H1 (cell line): ENCODE measurements at regions not wholly inside any gene's neighbourhood (a gene's known extent, or its start where the extent isn't known, plus 50 kb on each side); places are given as distances from the start of the nearest gene placed in this dataset.

Experiments used
- CTCF ChIA-PET: fragments of 300-600 bp; sonication (Branson Sonifier 250); formaldehyde crosslinking; loops from one replicate; lab custom pipeline; 2021; ENCODE audit not compliant: partially characterized antibody; lab: Charles Lee
- POLR2A ChIA-PET: fragments of 300-600 bp; sonication (Branson Sonifier 250); formaldehyde crosslinking; loops from one replicate; lab custom pipeline; 2021; ENCODE audit warnings: inconsistent platforms; ENCODE audit not compliant: partially characterized antibody; lab: Charles Lee
- DNase-seq, 2 experiments: peaks; one replicate each; pipeline versions ENCODE4 v3.0.0 to v3.0.0-alpha.2; 2010 to 2022; ENCODE audit warnings: low spot score in 2 of 2, low read depth in 1 of 2, mixed read lengths in 1 of 2
- FAIRE-seq: peaks from 2 replicates; lab custom pipeline; 2011; peaks lifted over from hg19 to GRCh38; lab: Jason Lieb, UNC
- H2AFZ ChIP-seq: 2 replicates; pipeline ENCODE4 v1.8.1; 2012; ENCODE audit warnings: low read length, inconsistent platforms
- H2AK5ac ChIP-seq: 2 replicates; pipeline ENCODE4 v1.6.1; 2013; ENCODE audit warnings: low read depth, low read length
- H2BK120ac ChIP-seq: replicated peaks from 2 replicates; pipeline ENCODE3; 2013; ENCODE audit warnings: low read depth, low read length, inconsistent platforms
- H2BK12ac ChIP-seq: 2 replicates; pipeline ENCODE4 v1.6.1; 2013; ENCODE audit warnings: low read depth, low read length
- H2BK15ac ChIP-seq: 2 replicates; pipeline ENCODE4 v1.6.1; 2013; ENCODE audit warnings: low read length
- H2BK20ac ChIP-seq: 2 replicates; pipeline ENCODE4 v1.6.1; 2013; ENCODE audit warnings: low read length
- H2BK5ac ChIP-seq: 2 replicates; pipeline ENCODE4 v1.6.1; 2013; ENCODE audit warnings: low read depth, low read length
- H3K14ac ChIP-seq: 2 replicates; pipeline ENCODE4 v1.6.1; 2013; ENCODE audit warnings: inconsistent platforms; ENCODE audit not compliant: insufficient read length
- H3K18ac ChIP-seq: 2 replicates; pipeline ENCODE4 v1.6.1; 2013; ENCODE audit warnings: low read length; ENCODE audit errors: extremely low read depth
- H3K23ac ChIP-seq: 2 replicates; pipeline ENCODE4 v1.6.1; 2013; ENCODE audit warnings: inconsistent platforms; ENCODE audit not compliant: insufficient read length
- H3K23me2 ChIP-seq: 2 replicates; pipeline ENCODE4 v1.6.1; 2013; ENCODE audit warnings: low read depth, low read length
- H3K27ac ChIP-seq: 2 replicates; pipeline ENCODE4 v1.6.1; 2011; ENCODE audit warnings: low read depth, low read length, inconsistent platforms
- H3K27me3 ChIP-seq, 4 experiments: replicated peaks in 1 of 4; 1 replicate in 1 of 4; 2 replicates in 3 of 4; pipeline versions ENCODE4 v1.6.1 to v1.8.1; 2011 to 2013; ENCODE audit warnings: low read length in 3 of 4, mild to moderate bottlenecking in 3 of 4, inconsistent platforms in 2 of 4, mixed read lengths in 2 of 4, moderate library complexity in 1 of 4; ENCODE audit not compliant: control insufficient read depth in 3 of 4, insufficient read depth in 3 of 4; ENCODE audit errors: extremely low read depth in 1 of 4
- H3K36me3 ChIP-seq, 4 experiments: 2 replicates each; pipeline versions ENCODE4 v1.6.1 to v1.8.1; 2011 to 2013; ENCODE audit warnings: mild to moderate bottlenecking in 4 of 4, low read length in 3 of 4, moderate library complexity in 2 of 4, control low read depth in 1 of 4, inconsistent platforms in 1 of 4; ENCODE audit not compliant: insufficient read depth in 4 of 4, control insufficient read depth in 2 of 4
- H3K4ac ChIP-seq: replicated peaks from 2 replicates; pipeline ENCODE3; 2013; ENCODE audit warnings: low read length, low read depth, mixed read lengths, inconsistent platforms; ENCODE audit not compliant: insufficient read length
- H3K4me1 ChIP-seq, 4 experiments: replicated peaks in 1 of 4; 1 replicate in 1 of 4; 2 replicates in 3 of 4; pipeline versions ENCODE4 v1.6.1 to v1.8.1; 2011 to 2013; ENCODE audit warnings: low read length in 3 of 4, inconsistent platforms in 2 of 4, mixed read lengths in 1 of 4; ENCODE audit not compliant: insufficient read depth in 4 of 4, control insufficient read depth in 3 of 4
- H3K4me2 ChIP-seq, 2 experiments: 2 replicates each; pipeline versions ENCODE4 v1.6.1 to v1.8.1; 2011 to 2013; ENCODE audit warnings: low read depth in 2 of 2, low read length in 2 of 2, control low read depth in 1 of 2, inconsistent platforms in 1 of 2, mild to moderate bottlenecking in 1 of 2; ENCODE audit not compliant: insufficient read depth in 1 of 2
- H3K4me3 ChIP-seq, 4 experiments: fragments of 200-600, 300-600 bp in 1 of 4; sonication (generic), shearing (Covaris generic), sonication (Bioruptor Twin) in 1 of 4; 2 replicates each; pipeline versions ENCODE4 v1.5.1 to v1.8.1; 2011 to 2016; ENCODE audit warnings: low read length in 4 of 4, low read depth in 3 of 4, control low read depth in 2 of 4, inconsistent platforms in 2 of 4, mild to moderate bottlenecking in 2 of 4, mixed read lengths in 1 of 4, moderate library complexity in 1 of 4; ENCODE audit not compliant: insufficient read depth in 2 of 4; ENCODE audit errors: extremely low read depth in 1 of 4
- H3K56ac ChIP-seq: replicated peaks from 2 replicates; pipeline ENCODE3; 2013; ENCODE audit warnings: low read depth, mild to moderate bottlenecking, mixed read lengths, low read length, inconsistent platforms; ENCODE audit not compliant: insufficient read length
- H3K79me1 ChIP-seq: 2 replicates; pipeline ENCODE4 v1.6.1; 2013; ENCODE audit warnings: low read depth, low read length, control low read depth
- H3K79me2 ChIP-seq, 2 experiments: 2 replicates each; pipeline versions ENCODE4 v1.6.1 to v1.8.1; 2012 to 2013; ENCODE audit warnings: low read length in 2 of 2, mild to moderate bottlenecking in 2 of 2, inconsistent platforms in 1 of 2; ENCODE audit not compliant: insufficient read depth in 2 of 2, control insufficient read depth in 1 of 2
- H3K9ac ChIP-seq, 4 experiments: replicated peaks in 1 of 4; 1 replicate in 1 of 4; 2 replicates in 3 of 4; pipeline versions ENCODE4 v1.6.1 to v1.8.1; 2011 to 2013; ENCODE audit warnings: low read depth in 3 of 4, low read length in 3 of 4, control low read depth in 2 of 4, mild to moderate bottlenecking in 2 of 4, moderate library complexity in 2 of 4, inconsistent platforms in 1 of 4; ENCODE audit errors: extremely low read depth in 1 of 4
- H3K9me3 ChIP-seq, 2 experiments: 2 replicates each; pipeline versions ENCODE4 v1.6.1 to v1.8.1; 2012 to 2013; ENCODE audit warnings: mild to moderate bottlenecking in 2 of 2, moderate library complexity in 2 of 2, control low read depth in 1 of 2, inconsistent platforms in 1 of 2, low read depth in 1 of 2, low read length in 1 of 2, mixed read lengths in 1 of 2; ENCODE audit not compliant: insufficient read depth in 2 of 2
- H4K20me1 ChIP-seq, 2 experiments: replicated peaks in 1 of 2; 2 replicates each; pipeline versions ENCODE3 to v1.8.1; 2011 to 2013; ENCODE audit warnings: inconsistent platforms in 2 of 2, low read length in 2 of 2, mild to moderate bottlenecking in 1 of 2; ENCODE audit not compliant: insufficient read depth in 2 of 2, control insufficient read depth in 1 of 2
- H4K5ac ChIP-seq: 2 replicates; pipeline ENCODE4 v1.6.1; 2013; ENCODE audit warnings: low read length, low read depth, mixed read lengths, inconsistent platforms; ENCODE audit not compliant: insufficient read length
- H4K8ac ChIP-seq: 2 replicates; pipeline ENCODE4 v1.8.0; 2013; ENCODE audit warnings: mild to moderate bottlenecking, moderate library complexity, low read length, inconsistent platforms; ENCODE audit not compliant: insufficient read depth; ENCODE audit errors: extremely low read depth
- H4K91ac ChIP-seq: replicated peaks from 2 replicates; pipeline ENCODE3; 2013; ENCODE audit warnings: low read length, mixed read lengths, inconsistent platforms; ENCODE audit not compliant: insufficient read length
- ASH2L ChIP-seq: fragments of 200-600, 300-600 bp; sonication (generic); IDR thresholded peaks from one replicate; pipeline ENCODE4 v1.7.1; 2017; ENCODE audit warnings: low read length
- ATF2 ChIP-seq: IDR thresholded peaks from 2 replicates; pipeline ENCODE4 v1.6.1; 2012; ENCODE audit warnings: low read length, inconsistent platforms
- ATF3 ChIP-seq: IDR thresholded peaks from 2 replicates; pipeline ENCODE4 v1.6.1; 2011; ENCODE audit warnings: low read depth, mild to moderate bottlenecking, low read length; ENCODE audit not compliant: insufficient read depth
- CBX5 ChIP-seq: fragments of 300-800, 300-1000 bp; sonication (generic); IDR thresholded peaks from 2 replicates; pipeline ENCODE4 v1.7.1; 2016; ENCODE audit warnings: antibody characterized with exemption, low read length, low read depth
- CBX8 ChIP-seq: fragments of 300-800, 300-1000 bp; sonication (generic); IDR thresholded peaks from 2 replicates; pipeline ENCODE4 v1.7.1; 2016; ENCODE audit warnings: low read depth, low read length, borderline replicate concordance
- CREB1 ChIP-seq: IDR thresholded peaks from 2 replicates; pipeline ENCODE4 v1.6.1; 2012; ENCODE audit warnings: inconsistent platforms
- EZH2 ChIP-seq: fragments of 200-600 bp; sonication (generic); IDR thresholded peaks from 2 replicates; pipeline ENCODE4 v1.7.1; 2012; ENCODE audit warnings: low read depth, mild to moderate bottlenecking, moderate library complexity, low read length, inconsistent platforms; ENCODE audit not compliant: severe bottlenecking
- GABPA ChIP-seq: IDR thresholded peaks from 2 replicates; pipeline ENCODE4 v1.6.1; 2011; ENCODE audit warnings: mild to moderate bottlenecking, low read length, moderate library complexity, borderline replicate concordance; ENCODE audit not compliant: insufficient read depth
- HDAC2 ChIP-seq, 2 experiments: fragments of 300-600 bp in 1 of 2; sonication (generic) in 1 of 2; IDR thresholded peaks; 2 replicates each; pipeline ENCODE4 v1.6.1; 2011 to 2012; ENCODE audit warnings: low read depth in 2 of 2, low read length in 2 of 2, mild to moderate bottlenecking in 2 of 2, moderate library complexity in 2 of 2, borderline replicate concordance in 1 of 2, inconsistent platforms in 1 of 2
- HDAC6 ChIP-seq: IDR thresholded peaks from one replicate; pipeline ENCODE4 v1.7.1; 2012; ENCODE audit warnings: low read depth, mild to moderate bottlenecking, inconsistent platforms, low read length, moderate library complexity
- JUND ChIP-seq: IDR thresholded peaks from 2 replicates; pipeline ENCODE4 v1.6.1; 2011; ENCODE audit warnings: mild to moderate bottlenecking, improper control_type of control experiment, low read length
- KDM1A ChIP-seq: fragments of 200-600, 300-600 bp; sonication (generic); IDR thresholded peaks from 2 replicates; pipeline ENCODE4 v1.7.1; 2016; ENCODE audit warnings: mild to moderate bottlenecking, low read length, borderline replicate concordance
- SUZ12 ChIP-seq: fragments of 200-600 bp; sonication (generic); IDR thresholded peaks from 2 replicates; pipeline ENCODE4 v1.6.1; 2012; ENCODE audit warnings: mild to moderate bottlenecking, inconsistent platforms, low read length, moderate library complexity, mixed read lengths
- TAF1 ChIP-seq: IDR thresholded peaks from 2 replicates; pipeline ENCODE4 v1.6.1; 2011; ENCODE audit warnings: mild to moderate bottlenecking, low read depth, low read length

GRCh38 chr18:42296723-42297122 is 341.7 kb downstream of the PIK3C3 start:
- Histone ChIP-seq H3K4ac (no peak overlapping the region), H4K20me1 (no peaks in the 10 kb centered on the region), H2AK5ac (no peak overlapping the region), H3K23ac (no peak overlapping the region), H3K4me3 (no peak overlapping the region), H4K91ac (no peak overlapping the region), H2BK20ac (no peak overlapping the region), H2BK120ac (no peak overlapping the region), H4K5ac (no peak overlapping the region), H3K27ac (no peak overlapping the region), H2BK15ac (no peak overlapping the region), H3K56ac (no peak overlapping the region), H3K23me2 (no peaks in the 10 kb centered on the region), H3K79me1 (no peaks in the 10 kb centered on the region), H2BK5ac (no peak overlapping the region), H3K18ac (no peak overlapping the region), H3K27me3 (no peaks in the 10 kb centered on the region), H3K9me3 (no peaks in the 10 kb centered on the region), H3K9ac (no peak overlapping the region), H4K8ac (no peak overlapping the region), H3K36me3 (no peaks in the 10 kb centered on the region), H2BK12ac (no peak overlapping the region), H3K4me1 (peaks cover 0 to 3% (median 0%) of the 10 kb centered on the region in 4 experiments; a peak in 3 of 7 replicates), H3K14ac (no peak overlapping the region), H2AFZ (no peak overlapping the region), H3K4me2 (no peak overlapping the region), H3K79me2 (no peaks in the 10 kb centered on the region)
- ChIA-PET CTCF (interaction anchor here (0.9 to 5.3 kb wide), 6 partner anchors 10 to 1125 kb away, joined by 4 to 26 read pairs (median 6); no protein-coding TSS in a partner anchor), POLR2A (no interaction called here)
- FAIRE-seq (no peak), DNase-seq (no peak)
- TF ChIP-seq CBX8 = no peak
- TF ChIP-seq ATF3 = no peak
- no peak for TF ChIP-seq TAF1
- no peak for TF ChIP-seq EZH2
- no peak for TF ChIP-seq ATF2
- TF ChIP-seq CREB1 = no peak
- TF ChIP-seq GABPA = no peak
- TF ChIP-seq CBX5 = no peak
- TF ChIP-seq HDAC6 = no peak
- no peak for TF ChIP-seq ASH2L
- no peak for TF ChIP-seq SUZ12
- TF ChIP-seq KDM1A = no peak
- no peak for TF ChIP-seq JUND
- no peak for TF ChIP-seq HDAC2 (IDR thresholded peaks at IDR 0.05; ENCODE audit: borderline replicate concordance in 1 of 2, low read depth in 2 of 2, low read length in 2 of 2)
